T-helper 22 cell (primary cell): ENCODE measurements at regions not wholly inside any gene's neighbourhood (a gene's known extent, or its start where the extent isn't known, plus 50 kb on each side); places are given as distances from the start of the nearest gene placed in this dataset.

Experiments used
- DNase-seq: peaks from one replicate; pipeline ENCODE4 v3.0.0-alpha.2; 2020; ENCODE audit warnings: low read depth

GRCh38 chr14:101046071-101046470, 142.5 kb upstream of the RTL1 start:
- no peak for DNase-seq

- no peak for DNase-seq
Measured at GRCh38 chr14:101047326-101047725, 143.8 kb upstream of the RTL1 start.

- DNase-seq: no peak
Measured at GRCh38 chr14:101048766-101049165, 145.2 kb upstream of the RTL1 start.

- no peak for DNase-seq
Measured at GRCh38 chr14:101049511-101049910, 146.0 kb upstream of the RTL1 start.

GRCh38 chr14:101049942-101050341, 146.4 kb upstream of the RTL1 start:
- no peak for DNase-seq

- DNase-seq: no peak
Measured at GRCh38 chr14:101050901-101051490, 147.5 kb upstream of the RTL1 start.

- no peak for DNase-seq
Measured at GRCh38 chr14:101054671-101055070, 151.1 kb upstream of the RTL1 start.

GRCh38 chr14:101055106-101055662, 151.7 kb upstream of the RTL1 start:
- no peak for DNase-seq

GRCh38 chr14:101055776-101056374, 152.4 kb upstream of the RTL1 start:
- no peak for DNase-seq

GRCh38 chr14:101056446-101056845, 152.9 kb upstream of the RTL1 start:
- DNase-seq: no peak

- DNase-seq: no peak
Measured at GRCh38 chr14:101057394-101057793, 153.9 kb upstream of the RTL1 start.

GRCh38 chr14:101058571-101058970, 155.0 kb upstream of the RTL1 start:
- no peak for DNase-seq

- no peak for DNase-seq
Measured at GRCh38 chr14:101060171-101060601, 156.7 kb upstream of the RTL1 start.

- DNase-seq: no peak
Measured at GRCh38 chr14:101061411-101062064, 158.0 kb upstream of the RTL1 start.

GRCh38 chr14:101062065-101062450, 158.5 kb upstream of the RTL1 start:
- DNase-seq: no peak

- no peak for DNase-seq
Measured at GRCh38 chr14:101062601-101063000, 159.1 kb upstream of the RTL1 start.

GRCh38 chr14:101063121-101063520, 159.6 kb upstream of the RTL1 start:
- no peak for DNase-seq

- no peak for DNase-seq
Measured at GRCh38 chr14:101064121-101064661, 160.7 kb upstream of the RTL1 start.

- DNase-seq: no peak
Measured at GRCh38 chr14:101064718-101065117, 161.2 kb upstream of the RTL1 start.

- DNase-seq: no peak
Measured at GRCh38 chr14:101065246-101065645, 161.7 kb upstream of the RTL1 start.

- DNase-seq: no peak
Measured at GRCh38 chr14:101065696-101066694, 162.5 kb upstream of the RTL1 start.
